ENCODE measurements at regions not wholly inside any gene's neighbourhood (a gene's known extent, or its start where the extent isn't known, plus 50 kb on each side); places are given as distances from the start of the nearest gene placed in this dataset.

DNA sequence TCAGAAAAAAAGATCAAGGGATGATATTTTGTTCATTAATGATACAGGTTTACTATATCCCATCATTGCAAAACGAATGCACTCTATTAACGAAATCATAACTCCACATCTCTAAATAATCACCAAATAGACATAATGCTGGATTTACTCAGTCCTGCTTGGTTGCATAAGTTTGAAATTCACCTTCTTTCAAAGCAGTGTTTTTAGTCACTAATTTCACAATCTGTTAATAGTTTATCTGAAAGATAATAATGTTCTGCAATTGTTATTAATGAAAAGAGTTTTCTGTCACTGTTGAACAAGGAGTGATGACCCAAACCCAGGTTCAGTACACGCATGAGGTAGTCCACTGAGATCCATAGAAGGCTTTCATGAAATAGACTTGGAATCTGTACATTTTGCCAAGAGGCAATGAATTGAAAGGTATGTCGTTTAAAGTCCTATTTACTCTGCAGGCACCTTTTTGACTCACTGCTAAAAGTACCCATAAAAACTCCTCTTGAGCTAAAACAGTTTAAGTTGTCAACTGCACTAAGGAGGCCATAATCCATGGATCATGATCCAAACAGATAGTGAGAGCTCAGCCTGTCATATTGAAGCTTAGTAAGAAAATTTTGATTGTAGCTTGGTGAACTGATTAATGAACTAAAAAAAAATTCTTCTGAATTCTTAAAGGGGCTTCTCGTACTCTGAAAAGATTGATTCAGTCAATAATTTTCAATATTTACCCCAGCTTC is 75.6 kb upstream of the MBNL1 start:
- no peak for DNase-seq (ENCODE audit: low read depth)
- no peak overlapping the region for H3K4me3 ChIP-seq (replicated peaks; ENCODE audit: low read depth, low read length)
- TF ChIP-seq CTCF (IDR thresholded peaks at IDR 0.05; ENCODE audit: low read length, missing control alignments): no peak

DNA sequence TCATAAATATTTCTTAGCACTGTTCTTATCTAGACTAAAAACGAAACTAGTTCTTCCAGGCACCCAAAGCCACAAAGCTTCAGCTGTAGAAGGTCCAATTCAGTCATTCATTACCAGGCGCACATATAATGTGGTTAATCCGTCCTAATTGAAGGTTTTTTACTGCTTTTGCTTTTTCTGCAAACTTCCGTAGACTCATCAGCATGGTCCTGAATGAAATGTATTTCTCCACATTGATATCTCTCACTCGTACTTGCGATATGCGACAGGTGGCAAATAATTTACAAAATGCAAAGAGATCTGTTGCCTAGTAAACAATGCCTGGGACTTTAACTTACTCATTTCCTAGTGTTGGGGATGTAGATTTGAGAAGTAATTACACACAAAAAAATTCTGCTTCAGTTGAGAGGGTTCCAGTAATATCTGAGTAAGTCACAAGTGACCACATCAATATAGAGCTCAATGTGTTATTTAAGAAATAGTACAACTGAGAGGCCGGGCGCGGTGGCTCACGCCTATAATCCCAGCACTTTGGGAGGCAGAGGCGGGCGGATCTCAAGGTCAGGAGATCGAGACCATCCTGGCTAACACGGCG is 75.0 kb upstream of the MBNL1 start:
- H3K4me3 ChIP-seq (replicated peaks; ENCODE audit: low read depth, low read length): no peak overlapping the region
- DNase-seq (ENCODE audit: low read depth): no peak
- no peak for TF ChIP-seq CTCF (IDR thresholded peaks at IDR 0.05; ENCODE audit: low read length, missing control alignments)

DNA sequence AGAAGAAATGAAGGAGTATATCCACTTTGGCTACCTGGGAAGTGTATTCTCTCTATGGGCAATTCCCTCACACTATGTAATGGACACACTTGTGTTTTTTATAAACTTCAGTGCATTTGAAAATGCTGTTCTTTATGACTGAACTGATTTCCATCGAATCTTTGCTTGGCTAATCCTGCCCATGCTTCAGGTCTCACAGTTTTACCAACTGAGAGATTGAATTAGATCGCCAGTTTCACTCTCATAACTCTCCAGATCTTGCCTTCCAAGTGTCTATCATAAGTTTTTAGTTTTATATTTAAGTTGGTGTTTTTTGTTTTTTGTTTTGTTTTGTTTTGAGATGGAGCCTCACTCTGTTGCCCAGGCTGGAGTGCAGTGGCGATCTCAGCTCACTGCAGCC is 73.5 kb upstream of the MBNL1 start:
- H3K4me3 ChIP-seq (replicated peaks; ENCODE audit: low read depth, low read length): no peak overlapping the region
- TF ChIP-seq CTCF (IDR thresholded peaks at IDR 0.05; ENCODE audit: low read length, missing control alignments): no peak
- no peak for DNase-seq (ENCODE audit: low read depth)

- DNase-seq (ENCODE audit: low read depth): no peak
- no peak for TF ChIP-seq CTCF (IDR thresholded peaks at IDR 0.05; ENCODE audit: low read length, missing control alignments)
- no peak overlapping the region for H3K4me3 ChIP-seq (replicated peaks; ENCODE audit: low read depth, low read length)
These were observed 71.9 kb upstream of the MBNL1 start for GRCh38 chr3:152196782-152197181.

DNA sequence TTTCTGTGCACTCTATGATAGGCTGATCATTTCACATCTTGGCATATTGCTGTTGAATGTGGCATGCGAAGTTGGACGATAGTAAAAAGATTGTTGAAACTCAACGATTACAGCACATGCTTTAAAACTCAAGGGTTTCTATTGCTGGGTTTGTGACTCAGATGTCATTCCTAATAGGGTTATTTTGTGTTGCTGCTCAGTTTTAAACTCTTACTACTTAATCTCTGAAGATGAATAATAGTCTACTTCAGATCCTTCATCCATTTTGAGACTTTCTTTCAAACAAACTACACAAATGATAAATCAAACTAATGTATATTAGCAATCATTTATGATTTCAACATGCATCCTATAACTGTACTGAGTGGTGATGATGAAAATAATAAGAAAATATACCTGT is 71.3 kb upstream of the MBNL1 start:
- H3K4me3 ChIP-seq (replicated peaks; ENCODE audit: low read depth, low read length): no peak overlapping the region
- TF ChIP-seq CTCF (IDR thresholded peaks at IDR 0.05; ENCODE audit: low read length, missing control alignments): no peak
- no peak for DNase-seq (ENCODE audit: low read depth)

DNA sequence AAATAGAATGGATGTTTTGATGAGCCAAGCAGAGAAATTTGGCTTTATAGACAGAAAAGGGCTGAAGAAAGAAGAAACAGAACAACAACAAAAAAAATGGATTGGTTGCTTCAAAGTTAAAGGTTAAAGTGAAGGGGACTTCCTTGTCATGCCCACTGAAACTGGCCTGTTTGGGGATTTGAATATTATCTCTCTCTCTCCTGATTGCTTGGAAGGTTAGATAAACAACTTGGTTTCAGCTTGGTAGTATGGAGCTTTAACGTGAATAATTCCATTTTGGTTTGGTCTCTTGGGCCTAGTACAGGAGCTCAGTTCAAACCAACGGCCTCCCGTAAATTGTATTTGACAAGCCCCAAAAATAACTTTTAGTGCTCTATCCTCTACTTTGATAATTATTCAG is 70.8 kb upstream of the MBNL1 start:
- DNase-seq (ENCODE audit: low read depth): no peak
- H3K4me3 ChIP-seq (replicated peaks; ENCODE audit: low read depth, low read length): no peak overlapping the region
- no peak for TF ChIP-seq CTCF (IDR thresholded peaks at IDR 0.05; ENCODE audit: low read length, missing control alignments)

DNA sequence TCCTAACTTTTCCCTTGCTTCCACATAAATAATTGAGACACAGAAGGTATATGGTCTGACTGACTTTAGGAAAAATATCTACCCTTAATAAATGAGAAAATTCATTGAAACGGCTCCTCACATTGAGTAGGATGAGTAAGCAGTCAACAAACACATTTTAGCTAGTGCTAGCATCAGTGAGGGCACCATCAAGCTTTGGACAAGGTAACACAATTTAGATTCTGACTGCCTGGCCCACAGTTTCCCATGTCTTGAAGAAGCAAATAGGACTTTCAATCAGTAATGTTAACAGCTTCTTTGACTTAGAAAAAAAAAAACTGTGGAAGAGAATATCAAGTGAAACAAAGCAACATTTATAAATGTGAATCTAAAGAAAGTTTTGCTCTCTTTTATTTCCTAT is 70.1 kb upstream of the MBNL1 start:
- H3K4me3 ChIP-seq (replicated peaks; ENCODE audit: low read depth, low read length): no peak overlapping the region
- TF ChIP-seq CTCF (IDR thresholded peaks at IDR 0.05; ENCODE audit: low read length, missing control alignments): no peak
- DNase-seq (ENCODE audit: low read depth): no peak
